Loucy (cell line): ENCODE measurements at regions not wholly inside any gene's neighbourhood (a gene's known extent, or its start where the extent isn't known, plus 50 kb on each side); places are given as distances from the start of the nearest gene placed in this dataset.
"Not testable (repeated sequence)": the region's sequence is repeated elsewhere in the genome, so short reads cannot be mapped to it uniquely, and the experiment has no call there.

Source experiments
- H2AFZ ChIP-seq: fragments of 200-600 bp; sonication (generic); 2 replicates; pipeline ENCODE4 v1.6.0; 2016; ENCODE audit warnings: antibody characterized with exemption, mild to moderate bottlenecking, low read length, moderate library complexity
- H3F3A ChIP-seq: fragments of 200-600 bp; 2 replicates; pipeline ENCODE4 v1.6.0; 2016; ENCODE audit warnings: antibody characterized with exemption, low read depth, mild to moderate bottlenecking
- H3K27me3 ChIP-seq: fragments of 200-600 bp; sonication (generic); 2 replicates; pipeline ENCODE4 v1.6.1; 2014; ENCODE audit warnings: low read length, mild to moderate bottlenecking; ENCODE audit not compliant: insufficient read depth, poor library complexity, severe bottlenecking
- H3K36me3 ChIP-seq: fragments of 200-600 bp; sonication (generic); 2 replicates; pipeline ENCODE4 v1.6.1; 2016; ENCODE audit warnings: low read length; ENCODE audit not compliant: insufficient read depth
- H3K4me1 ChIP-seq: fragments of 200-600 bp; sonication (generic); 2 replicates; pipeline ENCODE4 v1.5.1; 2014; ENCODE audit warnings: low read length, mild to moderate bottlenecking; ENCODE audit not compliant: insufficient read depth, poor library complexity, severe bottlenecking
- H3K4me2 ChIP-seq: fragments of 200-600 bp; sonication (generic); 2 replicates; pipeline ENCODE4 v1.6.0; 2014; ENCODE audit warnings: antibody characterized with exemption, low read length, low read depth, mild to moderate bottlenecking; ENCODE audit not compliant: poor library complexity, severe bottlenecking
- H3K4me3 ChIP-seq: fragments of 200-600 bp; sonication (generic); 2 replicates; pipeline ENCODE4 v1.5.1; 2014; ENCODE audit warnings: low read length, mild to moderate bottlenecking, mixed read lengths; ENCODE audit not compliant: poor library complexity, severe bottlenecking
- H3K79me2 ChIP-seq: fragments of 200-600 bp; sonication (generic); 2 replicates; pipeline ENCODE4 v1.6.1; 2014; ENCODE audit warnings: low read length; ENCODE audit not compliant: insufficient read depth
- H3K9ac ChIP-seq: fragments of 200-600 bp; sonication (generic); 2 replicates; pipeline ENCODE4 v1.6.0; 2014; ENCODE audit warnings: mild to moderate bottlenecking, low read depth, low read length, moderate library complexity; ENCODE audit not compliant: poor library complexity, severe bottlenecking
- H3K9me2 ChIP-seq: fragments of 200-600 bp; sonication (generic); replicated peaks from 2 replicates; pipeline ENCODE4 v1.6.1; 2016; ENCODE audit warnings: low read depth, low read length, mixed read lengths
- H3K9me3 ChIP-seq: fragments of 200-600 bp; sonication (generic); 2 replicates; pipeline ENCODE4 v1.6.1; 2014; ENCODE audit warnings: mild to moderate bottlenecking, antibody characterized with exemption, low read length, low read depth; ENCODE audit not compliant: insufficient read depth
- H4K20me1 ChIP-seq: fragments of 200-600 bp; sonication (generic); 2 replicates; pipeline ENCODE4 v1.6.0; 2014; ENCODE audit warnings: antibody characterized with exemption, low read length, mild to moderate bottlenecking; ENCODE audit not compliant: insufficient read depth, poor library complexity, severe bottlenecking
- EZH2phosphoT487 ChIP-seq: fragments of 200-600 bp; IDR thresholded peaks from 2 replicates; pipeline ENCODE4 v1.6.1; 2018; ENCODE audit warnings: antibody characterized with exemption, mild to moderate bottlenecking, moderate library complexity, borderline replicate concordance
- TF ChIP-seq, protein P1 (sequence below): fragments of 200-600 bp; sonication (generic); conservative IDR thresholded peaks from 2 replicates; pipeline ENCODE4 v1.5.1; 2014; ENCODE audit warnings: mild to moderate bottlenecking, antibody characterized with exemption, low read length

DNA sequence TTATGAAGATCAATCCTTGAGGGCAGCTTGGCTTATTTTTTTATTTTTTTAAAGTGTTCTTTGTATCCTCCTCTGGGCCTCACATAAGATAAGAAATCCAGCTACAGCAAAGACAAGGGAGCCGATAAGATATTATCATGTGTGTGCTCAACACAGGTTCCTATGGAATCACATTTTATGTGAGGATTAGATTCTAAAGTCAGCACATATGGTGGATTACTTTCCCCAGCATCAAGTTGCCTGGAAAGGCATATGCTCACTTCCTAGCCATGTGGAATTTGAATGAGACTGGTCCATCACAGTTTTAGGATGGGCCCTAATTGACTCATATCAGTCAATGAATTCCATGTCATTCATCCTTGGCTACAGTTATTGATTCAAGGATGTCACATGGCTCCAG, 456.9 kb upstream of the LRRC7 start:
- H3K4me3 ChIP-seq = no peak overlapping the region
- no peak for TF ChIP-seq EZH2phosphoT487
- H3K9me2 ChIP-seq = no peaks in the 10 kb centered on the region
- no peak overlapping the region for H3K9ac ChIP-seq
- H3K4me2 ChIP-seq = no peak overlapping the region
- H3K4me1 ChIP-seq = no peaks in the 10 kb centered on the region
- H3F3A ChIP-seq = no peaks in the 10 kb centered on the region
- H2AFZ ChIP-seq = no peak overlapping the region
- no peaks in the 10 kb centered on the region for H4K20me1 ChIP-seq
- H3K79me2 ChIP-seq = no peaks in the 10 kb centered on the region
- peaks cover 3% of the 10 kb centered on the region; the same call in 1 of the 2 replicates for H3K9me3 ChIP-seq
- no peaks in the 10 kb centered on the region for H3K36me3 ChIP-seq
- no peaks in the 10 kb centered on the region for H3K27me3 ChIP-seq

DNA sequence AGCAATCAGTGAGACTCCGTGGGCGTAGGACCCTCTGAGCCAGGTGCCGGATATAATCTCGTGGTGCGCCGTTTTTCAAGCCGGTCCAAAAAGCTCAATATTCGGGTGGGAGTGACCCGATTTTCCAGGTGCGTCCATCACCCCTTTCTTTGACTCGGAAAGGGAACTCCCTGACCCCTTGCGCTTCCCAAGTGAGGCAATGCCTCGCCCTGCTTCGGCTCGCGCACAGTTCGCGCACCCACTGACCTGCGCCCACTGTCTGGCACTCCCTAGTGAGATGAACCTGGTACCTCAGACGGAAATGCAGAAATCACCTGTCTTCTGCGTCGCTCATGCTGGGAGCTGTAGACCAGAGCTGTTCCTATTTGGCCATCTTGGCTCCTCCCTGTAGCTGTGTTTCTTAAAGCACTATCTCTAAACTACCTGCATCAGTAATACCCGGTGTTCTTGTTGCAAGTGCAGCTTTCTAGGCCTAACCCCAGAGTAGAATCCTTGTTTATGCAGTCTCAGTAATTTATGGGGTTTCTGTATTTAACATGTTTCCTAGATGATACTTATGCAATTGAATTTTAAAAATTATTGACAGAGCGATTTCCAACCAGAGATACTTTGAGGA, 447.5 kb upstream of the LRRC7 start:
- not testable (repeated sequence) for H3K4me3 ChIP-seq, H3F3A ChIP-seq, H3K27me3 ChIP-seq, H3K9me2 ChIP-seq, H3K4me2 ChIP-seq, H2AFZ ChIP-seq, H3K79me2 ChIP-seq, H3K4me1 ChIP-seq, H3K9ac ChIP-seq, H4K20me1 ChIP-seq, H3K9me3 ChIP-seq, H3K36me3 ChIP-seq

DNA sequence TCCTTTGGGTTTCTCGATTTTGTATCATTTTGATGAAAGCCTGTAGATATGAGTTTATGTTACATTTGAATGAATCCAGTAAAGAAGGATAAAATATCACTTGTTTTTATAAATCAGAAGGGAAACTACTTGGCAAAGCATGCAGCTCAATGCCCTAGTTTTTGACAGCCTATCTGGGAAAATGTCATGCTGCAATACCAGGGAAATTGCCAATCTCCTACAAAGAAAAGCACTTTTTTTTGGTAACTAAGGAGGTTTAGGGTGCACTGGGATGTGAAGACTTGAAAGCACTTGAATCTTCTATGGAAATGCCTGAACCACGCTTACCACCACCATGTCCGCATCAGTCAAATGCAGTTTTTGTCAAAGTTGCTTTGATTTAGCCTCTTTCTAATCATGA, 446.9 kb upstream of the LRRC7 start:
- H3K79me2 ChIP-seq = no peaks in the 10 kb centered on the region
- H3K27me3 ChIP-seq = no peaks in the 10 kb centered on the region
- TF ChIP-seq, protein P1, sequence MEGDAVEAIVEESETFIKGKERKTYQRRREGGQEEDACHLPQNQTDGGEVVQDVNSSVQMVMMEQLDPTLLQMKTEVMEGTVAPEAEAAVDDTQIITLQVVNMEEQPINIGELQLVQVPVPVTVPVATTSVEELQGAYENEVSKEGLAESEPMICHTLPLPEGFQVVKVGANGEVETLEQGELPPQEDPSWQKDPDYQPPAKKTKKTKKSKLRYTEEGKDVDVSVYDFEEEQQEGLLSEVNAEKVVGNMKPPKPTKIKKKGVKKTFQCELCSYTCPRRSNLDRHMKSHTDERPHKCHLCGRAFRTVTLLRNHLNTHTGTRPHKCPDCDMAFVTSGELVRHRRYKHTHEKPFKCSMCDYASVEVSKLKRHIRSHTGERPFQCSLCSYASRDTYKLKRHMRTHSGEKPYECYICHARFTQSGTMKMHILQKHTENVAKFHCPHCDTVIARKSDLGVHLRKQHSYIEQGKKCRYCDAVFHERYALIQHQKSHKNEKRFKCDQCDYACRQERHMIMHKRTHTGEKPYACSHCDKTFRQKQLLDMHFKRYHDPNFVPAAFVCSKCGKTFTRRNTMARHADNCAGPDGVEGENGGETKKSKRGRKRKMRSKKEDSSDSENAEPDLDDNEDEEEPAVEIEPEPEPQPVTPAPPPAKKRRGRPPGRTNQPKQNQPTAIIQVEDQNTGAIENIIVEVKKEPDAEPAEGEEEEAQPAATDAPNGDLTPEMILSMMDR = no peak
- no peak for TF ChIP-seq EZH2phosphoT487
- no peak overlapping the region for H3K4me3 ChIP-seq
- no peak overlapping the region for H3K9ac ChIP-seq
- H3K36me3 ChIP-seq = no peaks in the 10 kb centered on the region
- no peaks in the 10 kb centered on the region for H3K9me3 ChIP-seq
- no peaks in the 10 kb centered on the region for H3K9me2 ChIP-seq
- H4K20me1 ChIP-seq = no peaks in the 10 kb centered on the region
- H2AFZ ChIP-seq = no peak overlapping the region
- no peak overlapping the region for H3K4me2 ChIP-seq
- no peaks in the 10 kb centered on the region for H3K4me1 ChIP-seq
- H3F3A ChIP-seq = no peaks in the 10 kb centered on the region

DNA sequence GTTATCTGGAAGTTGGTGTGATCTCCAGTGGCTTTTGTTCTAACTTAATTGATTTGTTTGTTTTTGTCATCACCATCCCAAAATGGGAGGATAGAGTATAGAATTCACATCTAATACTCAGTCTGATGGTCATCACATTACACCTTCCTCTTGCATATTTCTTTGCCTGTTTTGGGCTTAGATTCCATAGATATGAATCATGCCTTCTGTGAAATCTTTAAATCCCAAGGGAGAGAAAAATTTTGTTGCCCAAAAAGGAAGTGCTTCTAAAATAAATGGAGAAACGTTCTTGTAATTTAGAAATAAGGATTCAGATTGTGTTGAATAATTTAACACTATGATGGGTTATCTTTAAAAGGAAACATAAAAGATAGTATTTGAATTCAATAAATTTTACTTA, 446.0 kb upstream of the LRRC7 start:
- TF ChIP-seq, protein P1 = no peak
- no peak for TF ChIP-seq EZH2phosphoT487
- H3K9me3 ChIP-seq = no peaks in the 10 kb centered on the region

More for the DNA sequence above, 446.0 kb upstream of the LRRC7 start:
- H3K79me2 ChIP-seq = no peaks in the 10 kb centered on the region
- no peaks in the 10 kb centered on the region for H3F3A ChIP-seq
- H3K4me2 ChIP-seq = no peak overlapping the region
- H3K4me1 ChIP-seq = no peaks in the 10 kb centered on the region
- no peaks in the 10 kb centered on the region for H3K27me3 ChIP-seq
- H2AFZ ChIP-seq = no peak overlapping the region
- no peaks in the 10 kb centered on the region for H4K20me1 ChIP-seq
- H3K9me2 ChIP-seq = no peaks in the 10 kb centered on the region
- no peaks in the 10 kb centered on the region for H3K36me3 ChIP-seq
- H3K9ac ChIP-seq = no peak overlapping the region
- no peak overlapping the region for H3K4me3 ChIP-seq
